Endothelial cell of umbilical vein (primary cell): ENCODE measurements at regions not wholly inside any gene's neighbourhood (a gene's known extent, or its start where the extent isn't known, plus 50 kb on each side); places are given as distances from the start of the nearest gene placed in this dataset.

Experiments
- EZH2 ChIP-seq: IDR thresholded peaks from 2 replicates; pipeline ENCODE4 v1.6.1; 2012; ENCODE audit warnings: borderline replicate concordance, low read depth, mild to moderate bottlenecking, moderate library complexity, low read length, inconsistent platforms; ENCODE audit not compliant: severe bottlenecking
- MAX ChIP-seq: IDR thresholded peaks from 2 replicates; pipeline ENCODE4 v1.6.1; 2011; ENCODE audit not compliant: insufficient read depth, insufficient read length
- MYC ChIP-seq: IDR thresholded peaks from one replicate; pipeline ENCODE4 v1.6.1; 2011; ENCODE audit warnings: mild to moderate bottlenecking, low read depth, low read length
- POLR2A ChIP-seq: IDR thresholded peaks from 2 replicates; pipeline ENCODE4 v1.6.1; 2012; ENCODE audit warnings: low read depth, mild to moderate bottlenecking, control low read depth, low read length
- POLR2AphosphoS5 ChIP-seq: IDR thresholded peaks from 2 replicates; pipeline ENCODE4 v1.6.1; 2012; ENCODE audit warnings: low read depth, mild to moderate bottlenecking, control low read depth, low read length, moderate library complexity; ENCODE audit not compliant: insufficient read depth
- TF ChIP-seq, protein P1 (sequence below), 2 donors: IDR thresholded peaks; 1 replicate in 1 of 2; 2 replicates in 1 of 2; pipeline ENCODE4 v1.5.1; 2011; ENCODE audit warnings: low read length in 2 of 2, mild to moderate bottlenecking in 2 of 2, moderate library complexity in 2 of 2, control low read depth in 1 of 2, inconsistent platforms in 1 of 2, low read depth in 1 of 2; ENCODE audit not compliant: insufficient read depth in 1 of 2; ENCODE audit errors: extremely low read depth in 1 of 2

DNA sequence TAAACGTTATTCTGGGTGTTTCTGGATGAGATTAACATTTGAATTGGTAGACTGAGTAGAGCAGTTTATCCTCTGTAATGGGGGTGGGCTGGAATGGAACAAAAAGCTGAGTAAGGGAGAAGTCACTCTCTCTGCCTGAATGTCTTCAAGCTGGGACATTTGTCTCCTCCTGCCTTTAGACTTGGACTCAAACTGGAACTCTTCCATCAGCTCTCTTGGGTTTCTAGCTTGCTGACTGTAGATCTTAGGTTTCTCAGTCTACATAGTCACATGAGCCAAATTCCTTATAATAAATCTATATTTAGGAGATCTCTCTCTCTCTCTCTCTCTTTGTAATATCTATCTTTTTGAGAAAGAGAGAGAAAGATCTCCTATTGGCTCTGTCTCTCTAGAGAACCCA, 553.3 kb upstream of the CDH11 start:
- no peak for TF ChIP-seq MAX
- TF ChIP-seq, protein P1, sequence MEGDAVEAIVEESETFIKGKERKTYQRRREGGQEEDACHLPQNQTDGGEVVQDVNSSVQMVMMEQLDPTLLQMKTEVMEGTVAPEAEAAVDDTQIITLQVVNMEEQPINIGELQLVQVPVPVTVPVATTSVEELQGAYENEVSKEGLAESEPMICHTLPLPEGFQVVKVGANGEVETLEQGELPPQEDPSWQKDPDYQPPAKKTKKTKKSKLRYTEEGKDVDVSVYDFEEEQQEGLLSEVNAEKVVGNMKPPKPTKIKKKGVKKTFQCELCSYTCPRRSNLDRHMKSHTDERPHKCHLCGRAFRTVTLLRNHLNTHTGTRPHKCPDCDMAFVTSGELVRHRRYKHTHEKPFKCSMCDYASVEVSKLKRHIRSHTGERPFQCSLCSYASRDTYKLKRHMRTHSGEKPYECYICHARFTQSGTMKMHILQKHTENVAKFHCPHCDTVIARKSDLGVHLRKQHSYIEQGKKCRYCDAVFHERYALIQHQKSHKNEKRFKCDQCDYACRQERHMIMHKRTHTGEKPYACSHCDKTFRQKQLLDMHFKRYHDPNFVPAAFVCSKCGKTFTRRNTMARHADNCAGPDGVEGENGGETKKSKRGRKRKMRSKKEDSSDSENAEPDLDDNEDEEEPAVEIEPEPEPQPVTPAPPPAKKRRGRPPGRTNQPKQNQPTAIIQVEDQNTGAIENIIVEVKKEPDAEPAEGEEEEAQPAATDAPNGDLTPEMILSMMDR (IDR thresholded peaks at IDR 0.05; ENCODE audit: extremely low read depth in 1 of 2, insufficient read depth in 1 of 2, low read depth in 1 of 2, low read length in 2 of 2), result no peak
- TF ChIP-seq POLR2A, result no peak
- TF ChIP-seq POLR2AphosphoS5, result no peak
- no peak for TF ChIP-seq EZH2
- no peak for TF ChIP-seq MYC
